Endothelial cell of umbilical vein (primary cell): ENCODE measurements at regions not wholly inside any gene's neighbourhood (a gene's known extent, or its start where the extent isn't known, plus 50 kb on each side); places are given as distances from the start of the nearest gene placed in this dataset.

Experiments used
- FOS ChIP-seq: IDR thresholded peaks from 2 replicates; pipeline ENCODE4 v1.6.1; 2011; ENCODE audit warnings: mild to moderate bottlenecking, low read length, moderate library complexity, borderline replicate concordance; ENCODE audit not compliant: insufficient read depth
- MYC ChIP-seq: IDR thresholded peaks from one replicate; pipeline ENCODE4 v1.6.1; 2011; ENCODE audit warnings: mild to moderate bottlenecking, low read depth, low read length
- POLR2A ChIP-seq: IDR thresholded peaks from 2 replicates; pipeline ENCODE4 v1.6.1; 2012; ENCODE audit warnings: low read depth, mild to moderate bottlenecking, control low read depth, low read length
- POLR2AphosphoS5 ChIP-seq: IDR thresholded peaks from 2 replicates; pipeline ENCODE4 v1.6.1; 2012; ENCODE audit warnings: low read depth, mild to moderate bottlenecking, control low read depth, low read length, moderate library complexity; ENCODE audit not compliant: insufficient read depth
- TF ChIP-seq, protein P1 (sequence below), 2 donors: IDR thresholded peaks; 1 replicate in 1 of 2; 2 replicates in 1 of 2; pipeline ENCODE4 v1.5.1; 2011; ENCODE audit warnings: low read length in 2 of 2, mild to moderate bottlenecking in 2 of 2, moderate library complexity in 2 of 2, control low read depth in 1 of 2, inconsistent platforms in 1 of 2, low read depth in 1 of 2; ENCODE audit not compliant: insufficient read depth in 1 of 2; ENCODE audit errors: extremely low read depth in 1 of 2

DNA sequence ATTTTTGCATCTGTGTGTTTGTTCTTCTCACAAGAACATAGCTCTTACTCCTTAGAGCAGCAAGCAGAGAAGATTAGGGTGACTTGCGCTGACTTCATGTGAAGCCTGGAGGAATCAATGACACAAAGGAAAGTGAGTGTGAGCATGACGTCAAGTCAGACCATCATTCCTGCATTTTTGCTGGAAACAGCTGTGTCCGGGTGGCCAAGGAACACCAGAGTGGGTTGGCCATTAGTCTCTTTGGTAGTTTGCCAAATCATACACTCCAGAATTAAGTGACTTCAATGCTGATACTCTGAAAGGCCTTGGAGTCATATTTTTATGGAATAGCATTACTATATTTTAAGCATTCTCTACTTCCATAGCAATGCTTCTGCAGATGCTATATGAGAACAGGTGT is 597.2 kb downstream of the DCDC2C start:
- TF ChIP-seq, protein P1, sequence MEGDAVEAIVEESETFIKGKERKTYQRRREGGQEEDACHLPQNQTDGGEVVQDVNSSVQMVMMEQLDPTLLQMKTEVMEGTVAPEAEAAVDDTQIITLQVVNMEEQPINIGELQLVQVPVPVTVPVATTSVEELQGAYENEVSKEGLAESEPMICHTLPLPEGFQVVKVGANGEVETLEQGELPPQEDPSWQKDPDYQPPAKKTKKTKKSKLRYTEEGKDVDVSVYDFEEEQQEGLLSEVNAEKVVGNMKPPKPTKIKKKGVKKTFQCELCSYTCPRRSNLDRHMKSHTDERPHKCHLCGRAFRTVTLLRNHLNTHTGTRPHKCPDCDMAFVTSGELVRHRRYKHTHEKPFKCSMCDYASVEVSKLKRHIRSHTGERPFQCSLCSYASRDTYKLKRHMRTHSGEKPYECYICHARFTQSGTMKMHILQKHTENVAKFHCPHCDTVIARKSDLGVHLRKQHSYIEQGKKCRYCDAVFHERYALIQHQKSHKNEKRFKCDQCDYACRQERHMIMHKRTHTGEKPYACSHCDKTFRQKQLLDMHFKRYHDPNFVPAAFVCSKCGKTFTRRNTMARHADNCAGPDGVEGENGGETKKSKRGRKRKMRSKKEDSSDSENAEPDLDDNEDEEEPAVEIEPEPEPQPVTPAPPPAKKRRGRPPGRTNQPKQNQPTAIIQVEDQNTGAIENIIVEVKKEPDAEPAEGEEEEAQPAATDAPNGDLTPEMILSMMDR (IDR thresholded peaks at IDR 0.05; ENCODE audit: extremely low read depth in 1 of 2, insufficient read depth in 1 of 2, low read depth in 1 of 2, low read length in 2 of 2), result no peak
- no peak for TF ChIP-seq POLR2A
- no peak for TF ChIP-seq POLR2AphosphoS5
- TF ChIP-seq FOS, result no peak
- TF ChIP-seq MYC, result no peak
